ENCODE measurements at regions not wholly inside any gene's neighbourhood (a gene's known extent, or its start where the extent isn't known, plus 50 kb on each side); places are given as distances from the start of the nearest gene placed in this dataset.

DNA sequence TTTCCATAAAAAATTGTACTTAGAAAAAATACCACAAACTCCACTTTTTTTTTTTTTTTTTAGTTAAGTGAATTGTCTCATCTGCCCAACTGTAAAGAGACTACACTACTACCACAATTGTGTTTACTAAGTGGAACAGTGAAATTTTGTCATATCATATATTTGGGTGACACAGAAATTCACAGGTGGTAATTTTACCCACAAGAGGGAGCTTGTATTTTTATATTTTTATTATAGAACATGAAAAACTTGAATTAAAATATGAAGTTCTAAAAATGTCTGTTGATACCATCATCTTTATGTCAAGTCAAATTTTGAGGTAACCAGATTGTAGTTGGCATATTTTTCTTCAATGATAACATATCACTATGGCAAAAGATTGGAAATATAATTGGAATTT lies 329.4 kb upstream of the SOX5 start:
- BruUV-seq (replicated peaks): no TSS peak
- no peak overlapping the region for H3K4me2 ChIP-seq (ENCODE audit: insufficient read depth, low read length)
- H3K4me3 ChIP-seq (replicated peaks in 1 of 3; ENCODE audit: insufficient read depth in 1 of 3, low read depth in 1 of 3, low read length in 3 of 3): no peak overlapping the region
- no peaks in the 10 kb centered on the region for H3K4me1 ChIP-seq (ENCODE audit: control insufficient read depth, extremely low read depth, insufficient read depth, low read length)
- CTCF ChIA-PET: interaction anchor here (0.6 to 2.0 kb wide), 10 partner anchors 10 to 500 kb away, joined by 3 to 5 read pairs (median 3); no protein-coding TSS in a partner anchor
- no peak overlapping the region for H3K9ac ChIP-seq (replicated peaks; ENCODE audit: extremely low read depth, insufficient read depth, low read length)
- H3K27ac ChIP-seq (ENCODE audit: insufficient read depth, low read depth, low read length): no peak overlapping the region
- H3K9me1 ChIP-seq (replicated peaks; ENCODE audit: control insufficient read depth, extremely low read depth, insufficient read depth, low read length): no peaks in the 10 kb centered on the region
- no peak overlapping the region for H2AFZ ChIP-seq (ENCODE audit: low read depth, low read length)
- DNase-seq (ENCODE audit: low read depth, low spot score) (no peak), FAIRE-seq (peak; percentile 52)
- H4K20me1 ChIP-seq (replicated peaks; ENCODE audit: control insufficient read depth, extremely low read depth, insufficient read depth, low read length): no peaks in the 10 kb centered on the region
- POLR2A ChIA-PET: interaction anchor here (0.7 kb wide), 1 partner anchor 85 kb away, joined by 3 read pairs; no protein-coding TSS in a partner anchor
- H3K36me3 ChIP-seq (ENCODE audit: control insufficient read depth in 2 of 2, extremely low read depth in 1 of 2, insufficient read depth in 2 of 2, low read length in 2 of 2): no peaks in the 10 kb centered on the region
- no peaks in the 10 kb centered on the region for H3K27me3 ChIP-seq (ENCODE audit: control insufficient read depth in 2 of 2, insufficient read depth in 2 of 2, low read length in 2 of 2)
- dilution Hi-C loops (cut with MboI; ENCODE audit: extremely low pct_ligation_motif_present, low sequenced_read_pairs): no loop called here
- no peaks in the 10 kb centered on the region for H3K79me2 ChIP-seq (ENCODE audit: control insufficient read depth, insufficient read depth, low read length)
- H3K9me3 ChIP-seq (replicated peaks; ENCODE audit: control insufficient read depth, insufficient read depth, low read length): no peaks in the 10 kb centered on the region
- TF ChIP-seq, protein P1, sequence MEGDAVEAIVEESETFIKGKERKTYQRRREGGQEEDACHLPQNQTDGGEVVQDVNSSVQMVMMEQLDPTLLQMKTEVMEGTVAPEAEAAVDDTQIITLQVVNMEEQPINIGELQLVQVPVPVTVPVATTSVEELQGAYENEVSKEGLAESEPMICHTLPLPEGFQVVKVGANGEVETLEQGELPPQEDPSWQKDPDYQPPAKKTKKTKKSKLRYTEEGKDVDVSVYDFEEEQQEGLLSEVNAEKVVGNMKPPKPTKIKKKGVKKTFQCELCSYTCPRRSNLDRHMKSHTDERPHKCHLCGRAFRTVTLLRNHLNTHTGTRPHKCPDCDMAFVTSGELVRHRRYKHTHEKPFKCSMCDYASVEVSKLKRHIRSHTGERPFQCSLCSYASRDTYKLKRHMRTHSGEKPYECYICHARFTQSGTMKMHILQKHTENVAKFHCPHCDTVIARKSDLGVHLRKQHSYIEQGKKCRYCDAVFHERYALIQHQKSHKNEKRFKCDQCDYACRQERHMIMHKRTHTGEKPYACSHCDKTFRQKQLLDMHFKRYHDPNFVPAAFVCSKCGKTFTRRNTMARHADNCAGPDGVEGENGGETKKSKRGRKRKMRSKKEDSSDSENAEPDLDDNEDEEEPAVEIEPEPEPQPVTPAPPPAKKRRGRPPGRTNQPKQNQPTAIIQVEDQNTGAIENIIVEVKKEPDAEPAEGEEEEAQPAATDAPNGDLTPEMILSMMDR (IDR thresholded peaks at IDR 0.05; ENCODE audit: extremely low read depth in 1 of 2, insufficient read depth in 1 of 2, low read depth in 1 of 2, low read length in 2 of 2): peak in 1 of 2 donors; percentile 7
- TF ChIP-seq MYC (IDR thresholded peaks at IDR 0.05; ENCODE audit: low read depth, low read length) (no peak), GATA2 (IDR thresholded peaks at IDR 0.05; ENCODE audit: insufficient read depth, insufficient read length, low read depth, low read length) (no peak)
- intact Hi-C loops (cut with micrococcal nuclease): no loop called here

DNA sequence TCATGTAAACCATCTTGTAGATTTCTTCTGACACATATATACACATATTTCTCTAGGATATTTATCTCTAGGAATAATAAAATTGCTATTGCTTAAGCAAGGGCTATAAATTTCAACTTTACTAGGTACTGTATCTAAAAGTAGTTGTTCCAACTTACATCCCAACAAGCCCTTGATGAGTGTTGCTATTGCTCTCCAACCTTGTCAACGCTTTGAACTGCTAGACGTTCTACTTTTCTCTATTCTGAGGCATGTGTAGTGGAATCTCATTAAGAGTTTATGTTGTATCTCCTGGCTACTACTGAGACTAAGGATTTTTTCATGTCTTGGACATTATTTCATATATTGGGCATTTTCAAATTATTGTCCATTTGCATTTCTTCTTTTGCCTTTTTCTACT lies 321.5 kb upstream of the SOX5 start:
- H3K9ac ChIP-seq (replicated peaks; ENCODE audit: extremely low read depth, insufficient read depth, low read length): no peak overlapping the region
- no peaks in the 10 kb centered on the region for H4K20me1 ChIP-seq (replicated peaks; ENCODE audit: control insufficient read depth, extremely low read depth, insufficient read depth, low read length)
- FAIRE-seq (no peak), DNase-seq (ENCODE audit: low read depth, low spot score) (no peak)
- ChIA-PET CTCF (no interaction called here), POLR2A (no interaction called here)
- H3K4me1 ChIP-seq (ENCODE audit: control insufficient read depth, extremely low read depth, insufficient read depth, low read length): no peaks in the 10 kb centered on the region
- H3K79me2 ChIP-seq (ENCODE audit: control insufficient read depth, insufficient read depth, low read length): no peaks in the 10 kb centered on the region
- intact Hi-C loops (cut with micrococcal nuclease): no loop called here
- H3K36me3 ChIP-seq (ENCODE audit: control insufficient read depth in 2 of 2, extremely low read depth in 1 of 2, insufficient read depth in 2 of 2, low read length in 2 of 2): no peaks in the 10 kb centered on the region
- no TSS peak for BruUV-seq (replicated peaks)
- H3K4me3 ChIP-seq (replicated peaks in 1 of 3; ENCODE audit: insufficient read depth in 1 of 3, low read depth in 1 of 3, low read length in 3 of 3): no peak overlapping the region
- H3K9me1 ChIP-seq (replicated peaks; ENCODE audit: control insufficient read depth, extremely low read depth, insufficient read depth, low read length): no peaks in the 10 kb centered on the region
- H3K4me2 ChIP-seq (ENCODE audit: insufficient read depth, low read length): no peak overlapping the region
- no peak overlapping the region for H2AFZ ChIP-seq (ENCODE audit: low read depth, low read length)
- no peaks in the 10 kb centered on the region for H3K9me3 ChIP-seq (replicated peaks; ENCODE audit: control insufficient read depth, insufficient read depth, low read length)
- H3K27ac ChIP-seq (ENCODE audit: insufficient read depth, low read depth, low read length): no peak overlapping the region
- H3K27me3 ChIP-seq (ENCODE audit: control insufficient read depth in 2 of 2, insufficient read depth in 2 of 2, low read length in 2 of 2): no peaks in the 10 kb centered on the region
- TF ChIP-seq POLR2AphosphoS5 (IDR thresholded peaks at IDR 0.05; ENCODE audit: insufficient read depth, low read depth, low read length): no peak
- no peak for TF ChIP-seq POLR2A (IDR thresholded peaks at IDR 0.05; ENCODE audit: low read depth, low read length)
- TF ChIP-seq FOS (IDR thresholded peaks at IDR 0.05; ENCODE audit: borderline replicate concordance, insufficient read depth, low read length): no peak
- TF ChIP-seq, protein P2, sequence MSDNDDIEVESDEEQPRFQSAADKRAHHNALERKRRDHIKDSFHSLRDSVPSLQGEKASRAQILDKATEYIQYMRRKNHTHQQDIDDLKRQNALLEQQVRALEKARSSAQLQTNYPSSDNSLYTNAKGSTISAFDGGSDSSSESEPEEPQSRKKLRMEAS (IDR thresholded peaks at IDR 0.05; ENCODE audit: insufficient read depth, insufficient read length): no peak
- no peak for TF ChIP-seq EZH2 (IDR thresholded peaks at IDR 0.05; ENCODE audit: borderline replicate concordance, low read depth, low read length, severe bottlenecking)
- TF ChIP-seq, protein P1 (IDR thresholded peaks at IDR 0.05; ENCODE audit: extremely low read depth in 1 of 2, insufficient read depth in 1 of 2, low read depth in 1 of 2, low read length in 2 of 2): no peak
- dilution Hi-C loops (cut with MboI; ENCODE audit: extremely low pct_ligation_motif_present, low sequenced_read_pairs): no loop called here
